NAMALWA (cell line): ENCODE measurements at regions not wholly inside any gene's neighbourhood (a gene's known extent, or its start where the extent isn't known, plus 50 kb on each side); places are given as distances from the start of the nearest gene placed in this dataset.

ENCODE experiments used
- DNase-seq: peaks from one replicate; pipeline ENCODE4 v3.0.0-alpha.2; 2015; ENCODE audit warnings: low spot score

DNA sequence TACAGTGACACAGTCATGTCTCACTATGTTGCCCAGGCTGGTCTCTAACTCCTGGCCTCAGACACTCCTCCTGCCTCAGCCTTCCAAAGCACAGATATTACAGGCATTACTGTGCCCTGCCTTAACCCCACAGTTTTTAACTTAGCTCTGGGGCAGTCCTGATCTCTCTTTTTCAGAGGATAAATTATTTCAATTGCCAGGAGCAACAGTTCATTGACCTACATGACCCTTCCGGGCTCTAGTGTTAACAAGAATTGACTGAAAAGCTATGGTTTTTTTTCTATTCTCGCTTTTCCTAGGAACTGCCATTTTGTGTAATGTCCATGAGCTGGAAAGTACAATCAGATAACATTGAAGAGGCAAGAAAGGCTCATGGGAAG, 92.8 kb downstream of the HNRNPLL start:
- no peak for DNase-seq

DNA sequence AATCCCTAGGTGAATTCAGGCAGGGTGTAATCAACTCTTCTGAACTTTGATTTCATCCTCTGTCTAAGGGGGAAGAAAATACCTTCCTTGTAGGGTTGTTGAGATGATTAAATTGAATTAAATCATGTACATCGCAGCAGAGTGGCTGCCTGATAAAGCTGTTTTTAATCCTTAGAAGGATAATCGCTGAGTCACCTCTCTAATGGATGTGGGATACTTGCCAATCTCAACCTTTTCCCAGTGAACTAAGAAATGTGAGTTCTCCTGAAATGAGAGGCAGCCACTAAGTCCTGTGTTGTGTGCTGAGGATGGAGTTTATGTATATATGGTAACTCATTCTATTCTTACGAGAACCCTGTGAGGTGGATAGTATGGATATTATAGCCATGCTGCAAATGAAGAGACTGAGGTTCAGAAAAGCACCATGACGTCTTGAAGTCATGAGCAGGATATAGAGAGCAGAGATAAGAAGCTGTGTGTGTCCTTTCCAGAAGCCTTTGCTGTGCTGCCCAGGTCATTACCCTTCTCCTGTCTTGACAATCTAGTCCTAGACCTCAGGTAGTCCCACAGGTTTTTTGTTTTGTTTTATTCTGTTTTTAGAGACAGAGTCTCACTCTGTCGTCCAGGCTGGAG, 93.3 kb downstream of the HNRNPLL start:
- no peak for DNase-seq

GRCh38 chr2:38508311-38509039, 94.3 kb downstream of the HNRNPLL start:
- DNase-seq, result peak; percentile 92

DNA sequence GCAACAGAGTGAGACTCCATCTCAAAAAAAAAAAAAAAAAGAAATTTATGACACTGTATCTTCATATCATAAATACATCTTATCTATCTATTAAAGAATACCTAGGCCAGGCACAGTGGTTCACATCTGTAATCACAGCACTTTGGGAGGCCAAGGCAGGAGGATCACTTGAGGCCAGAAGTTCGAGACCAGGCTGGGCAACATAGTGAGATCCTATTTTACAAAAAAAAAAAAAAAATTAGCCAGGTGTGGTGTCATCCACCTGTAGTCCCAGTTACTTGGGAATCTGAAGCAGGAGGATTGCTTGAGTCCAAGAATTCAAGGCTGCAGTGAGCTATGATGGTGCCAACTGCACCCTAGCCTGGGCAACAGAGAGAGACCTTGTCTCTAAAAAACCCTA, 95.0 kb downstream of the HNRNPLL start:
- no peak for DNase-seq

DNA sequence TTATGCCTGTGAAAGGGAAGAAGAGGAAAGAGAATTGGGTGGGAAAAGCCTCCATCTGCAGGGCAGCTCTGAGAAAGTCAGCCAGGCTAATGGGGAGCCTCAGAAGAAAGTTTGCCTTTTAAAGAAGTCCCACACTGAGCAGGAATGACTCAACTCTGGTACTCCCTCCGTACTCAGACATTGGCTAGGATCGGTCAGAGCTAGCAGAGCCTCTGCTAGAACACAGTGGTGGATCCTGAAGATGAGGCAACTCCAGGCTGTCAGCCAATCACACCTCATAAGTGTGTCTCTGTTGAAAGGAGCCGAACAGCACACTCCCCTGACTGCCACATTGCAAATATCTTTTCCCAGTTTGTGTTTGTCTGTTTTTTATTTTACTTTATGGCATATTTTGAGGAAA, 96.9 kb downstream of the HNRNPLL start:
- DNase-seq, result no peak

- no peak for DNase-seq
These were observed 98.6 kb downstream of the HNRNPLL start for GRCh38 chr2:38504169-38504568.

DNA sequence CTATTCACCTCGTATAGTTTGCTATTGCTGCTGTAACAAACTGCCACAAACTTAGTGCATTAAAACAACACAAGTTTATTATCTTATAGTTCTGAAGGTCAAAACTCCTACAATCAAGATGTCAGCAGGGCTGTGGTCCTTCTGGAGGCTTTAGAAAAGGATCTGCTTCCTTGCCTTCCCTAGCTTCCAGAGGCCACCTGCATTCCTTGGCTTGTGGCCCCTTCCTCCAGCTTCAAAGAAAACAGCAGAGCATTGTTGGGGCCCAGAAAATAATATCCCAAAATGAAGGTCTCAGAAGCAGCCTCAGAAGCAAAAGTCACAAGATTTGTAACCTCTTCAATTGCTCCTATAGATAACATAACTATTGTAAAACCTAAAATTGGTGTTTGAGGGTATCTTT, 100.6 kb downstream of the HNRNPLL start:
- DNase-seq, result no peak

GRCh38 chr2:38500283-38500634, 102.5 kb downstream of the HNRNPLL start:
- DNase-seq, result no peak

GRCh38 chr2:38499548-38500282, 103.0 kb downstream of the HNRNPLL start:
- no peak for DNase-seq

DNA sequence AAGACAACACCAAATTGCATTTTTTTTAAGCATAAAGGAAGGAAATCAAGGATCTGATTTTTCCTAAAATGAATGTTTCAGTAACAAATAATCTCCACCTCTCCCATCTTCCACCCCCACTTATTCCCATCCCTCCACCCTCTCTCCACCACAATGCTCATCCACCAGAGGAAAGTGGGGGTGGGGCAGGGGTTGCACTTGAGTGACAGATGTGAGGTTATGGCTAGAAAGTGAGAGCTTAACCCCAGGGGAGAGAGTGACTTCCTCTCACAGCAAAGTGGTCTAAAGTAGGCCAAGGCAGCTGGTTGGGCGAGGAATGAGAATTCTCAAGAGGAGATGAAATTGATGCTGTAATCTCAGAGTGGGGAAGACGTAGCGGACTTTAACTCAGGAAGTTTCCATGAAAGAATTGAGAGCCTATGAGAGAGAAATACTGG, 104.7 kb downstream of the HNRNPLL start:
- DNase-seq, result peak; percentile 74

- no peak for DNase-seq
These were observed 105.1 kb downstream of the HNRNPLL start for GRCh38 chr2:38497670-38498037.

DNA sequence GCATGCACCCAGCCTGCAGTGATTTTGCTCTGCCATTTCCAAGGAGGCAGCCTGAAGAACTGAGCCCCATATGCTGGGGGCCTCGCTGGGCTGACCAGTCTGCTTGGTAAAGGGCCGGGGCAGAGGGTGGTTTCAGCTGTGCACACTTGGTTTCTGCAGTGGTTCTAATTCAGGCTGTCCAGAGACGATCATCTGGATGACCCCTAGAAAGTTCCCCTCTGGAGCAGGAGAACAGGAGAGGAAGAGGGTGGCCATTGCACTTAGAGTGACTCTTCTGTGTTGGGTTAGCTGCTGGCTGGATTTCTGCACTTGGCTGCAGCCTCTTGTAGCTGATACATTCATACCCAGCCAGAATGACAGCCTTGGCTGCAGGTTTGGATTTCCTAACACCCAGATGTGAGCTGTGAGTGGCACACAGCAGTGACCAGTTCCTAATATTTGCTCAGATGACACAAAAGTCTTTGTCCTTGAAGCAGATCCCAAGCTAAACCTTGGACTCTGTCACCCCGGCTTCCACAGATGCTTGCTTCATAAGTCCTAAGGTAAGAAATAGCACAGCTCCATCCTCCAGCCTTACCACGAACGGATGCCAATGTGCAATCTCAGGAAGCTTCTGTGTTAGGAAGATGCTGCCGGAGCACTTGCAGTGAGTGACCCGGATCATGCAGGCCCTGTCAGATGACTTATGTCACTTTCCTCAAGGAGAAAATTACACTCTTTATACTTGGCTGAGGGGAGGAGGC, 105.6 kb downstream of the HNRNPLL start:
- DNase-seq, result no peak

DNA sequence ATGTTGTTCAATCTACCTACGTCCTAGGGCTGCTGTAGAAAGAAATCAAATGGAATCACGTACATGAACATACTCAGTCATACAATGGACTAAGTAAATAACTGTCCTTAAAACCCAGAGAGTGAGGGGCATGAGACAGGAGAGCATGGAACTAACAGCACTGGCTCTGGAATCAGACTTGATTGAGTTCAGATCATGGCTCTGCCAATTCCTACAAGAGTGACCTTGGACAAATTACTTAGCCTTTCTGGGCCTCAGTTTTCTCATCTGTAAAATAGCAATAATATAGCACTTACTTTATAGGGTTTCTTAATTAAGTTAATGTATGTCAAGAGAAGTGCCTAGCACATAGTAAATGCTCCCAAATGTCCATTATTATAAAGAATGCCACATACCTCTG, 106.8 kb downstream of the HNRNPLL start:
- no peak for DNase-seq

- DNase-seq, result no peak
These were observed 108.3 kb downstream of the HNRNPLL start for GRCh38 chr2:38494394-38494793.

- no peak for DNase-seq
These were observed 110.6 kb downstream of the HNRNPLL start for GRCh38 chr2:38492042-38492615.

DNA sequence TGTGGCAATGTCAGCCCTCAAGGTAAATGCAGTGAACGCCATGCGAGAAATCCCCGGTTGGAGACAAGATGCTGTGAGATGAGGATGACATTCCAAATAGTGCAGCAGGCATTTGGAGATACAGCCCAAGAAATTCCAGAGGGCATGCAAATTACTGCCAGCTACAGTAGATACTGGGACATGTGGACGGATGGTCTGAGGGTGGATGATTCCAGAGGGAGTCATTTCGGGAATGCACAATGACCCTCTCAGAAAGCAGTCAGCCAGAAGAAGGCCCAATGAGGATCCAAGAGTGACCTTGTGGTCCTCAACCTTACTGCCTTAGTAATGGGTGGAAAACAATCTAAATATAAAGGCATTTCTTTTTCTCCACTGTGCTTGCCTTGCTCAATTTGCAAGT, 111.3 kb downstream of the HNRNPLL start:
- no peak for DNase-seq

- no peak for DNase-seq
These were observed 112.8 kb upstream of the ATL2 start for GRCh38 chr2:38489846-38490245.

GRCh38 chr2:38487852-38488251, 110.8 kb upstream of the ATL2 start:
- no peak for DNase-seq

- DNase-seq, result no peak
These were observed 109.3 kb upstream of the ATL2 start for GRCh38 chr2:38486213-38487026.

DNA sequence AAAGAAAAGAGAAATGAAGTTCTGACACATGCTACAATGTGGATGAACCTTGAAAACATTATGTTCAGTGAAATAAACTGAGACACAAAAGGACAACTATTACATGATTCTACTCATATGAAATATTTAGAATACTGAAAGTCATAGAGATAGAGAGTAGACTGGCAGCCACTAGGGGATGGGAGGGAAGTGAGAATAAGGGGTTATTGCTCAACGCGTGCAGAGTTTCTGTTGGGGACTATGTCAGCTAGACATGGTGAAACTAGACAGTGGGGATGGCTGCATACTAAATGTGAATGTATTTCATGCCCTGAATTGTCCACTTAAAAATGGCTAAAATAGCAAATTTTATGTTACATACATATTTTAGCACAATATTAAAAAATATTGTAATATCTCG, 108.7 kb upstream of the ATL2 start:
- peak; percentile 20 for DNase-seq

DNA sequence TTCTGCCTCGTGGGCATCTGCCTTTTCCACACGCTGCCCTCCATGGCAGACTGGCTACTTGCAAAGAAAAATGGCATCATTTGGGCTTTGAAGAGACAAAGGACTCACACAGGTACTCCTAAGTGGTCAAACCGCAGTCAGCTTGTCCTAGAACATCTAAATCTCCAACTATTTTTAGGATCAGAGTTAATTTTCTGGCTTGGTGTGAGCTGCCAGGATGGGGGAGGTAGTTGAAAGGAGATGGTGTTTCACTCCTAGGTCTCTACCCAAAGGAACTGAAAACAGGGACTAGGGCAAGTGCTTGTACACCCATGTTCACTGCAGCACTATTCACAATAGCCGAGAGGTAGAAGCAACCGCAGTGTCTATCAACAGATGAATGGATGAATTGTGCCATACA, 107.9 kb upstream of the ATL2 start:
- no peak for DNase-seq
